Activated CD8-positive, alpha-beta memory T cell treated with anti-CD3 and anti-CD28 coated beads, Interleukin-2, amount 10 ng/mL, durations not matched to agents 7 days and 5 days (primary cell): ENCODE measurements at regions not wholly inside any gene's neighbourhood (a gene's known extent, or its start where the extent isn't known, plus 50 kb on each side); places are given as distances from the start of the nearest gene placed in this dataset.

ENCODE experiments used
- ATAC-seq: fragments of 150-1000 bp; cut with Tn5 transposase; one replicate; pipeline ENCODE4 v1.10.0; 2021; ENCODE audit warnings: moderate library complexity
- CTCF ChIA-PET: fragments of 350-600 bp; sonication (Branson Sonifier 250); formaldehyde crosslinking; loops from one replicate; lab custom pipeline; 2021; ENCODE audit warnings: antibody characterized with exemption; lab: Charles Lee
- DNase-seq: peaks from one replicate; pipeline ENCODE4 v3.0.0-alpha.2; 2020
- H3K27ac Mint-ChIP-seq: one replicate; pipeline ENCODE4 v1.8.0; 2021; ENCODE audit warnings: mild to moderate bottlenecking, mixed read lengths
- H3K27me3 Mint-ChIP-seq: one replicate; pipeline ENCODE4 v1.8.0; 2021; ENCODE audit warnings: mixed read lengths
- H3K36me3 Mint-ChIP-seq: one replicate; pipeline ENCODE4 v1.8.0; 2021; ENCODE audit warnings: mild to moderate bottlenecking, mixed read lengths
- H3K4me1 Mint-ChIP-seq: one replicate; pipeline ENCODE4 v1.8.0; 2021; ENCODE audit warnings: mixed read lengths
- H3K4me3 Mint-ChIP-seq: one replicate; pipeline ENCODE4 v1.8.0; 2021; ENCODE audit warnings: mild to moderate bottlenecking, moderate library complexity, mixed read lengths
- H3K9me3 Mint-ChIP-seq: one replicate; pipeline ENCODE4 v1.8.0; 2022; ENCODE audit warnings: low read depth, mixed read lengths

- no peak for DNase-seq
- H3K27me3 Mint-ChIP-seq = no peaks in the 10 kb centered on the region
- no peak overlapping the region for H3K27ac Mint-ChIP-seq
- H3K4me1 Mint-ChIP-seq = no peaks in the 10 kb centered on the region
- peaks cover 2% of the 10 kb centered on the region for H3K9me3 Mint-ChIP-seq
- no peaks in the 10 kb centered on the region for H3K36me3 Mint-ChIP-seq
- H3K4me3 Mint-ChIP-seq = no peak overlapping the region
- CTCF ChIA-PET = no interaction called here
- no peak for ATAC-seq
These were observed 177.1 kb upstream of the ELAC2 start for GRCh38 chr17:13194887-13195286.

GRCh38 chr17:13182854-13183253 is 165.0 kb upstream of the ELAC2 start:
- CTCF ChIA-PET = no interaction called here
- no peak overlapping the region for H3K27ac Mint-ChIP-seq
- no peaks in the 10 kb centered on the region for H3K4me1 Mint-ChIP-seq
- H3K36me3 Mint-ChIP-seq = no peaks in the 10 kb centered on the region
- ATAC-seq = no peak
- H3K4me3 Mint-ChIP-seq = no peak overlapping the region
- DNase-seq = no peak
- H3K27me3 Mint-ChIP-seq = no peaks in the 10 kb centered on the region
- peaks cover 5% of the 10 kb centered on the region for H3K9me3 Mint-ChIP-seq

DNA sequence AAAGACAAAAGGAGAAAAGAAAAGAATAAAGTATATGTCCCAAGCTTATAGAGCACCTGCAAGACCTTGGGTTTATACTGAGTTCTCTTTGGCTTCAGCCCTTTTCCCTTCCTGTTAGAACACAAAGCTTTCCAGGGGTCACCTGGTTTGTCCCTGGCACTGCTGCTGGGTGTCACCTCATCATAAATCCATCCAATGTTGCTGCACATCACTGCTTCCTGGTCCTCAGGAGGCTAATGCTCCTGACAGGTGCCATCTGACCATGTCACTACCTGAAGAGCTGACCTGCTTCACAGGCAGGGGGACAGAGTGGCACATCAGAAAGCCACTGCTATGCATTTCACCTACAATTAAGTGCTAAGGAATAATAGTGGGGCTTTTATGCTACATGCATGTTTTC is 164.6 kb upstream of the ELAC2 start:
- CTCF ChIA-PET = no interaction called here
- no peak overlapping the region for H3K4me3 Mint-ChIP-seq
- DNase-seq (no peak), ATAC-seq (no peak)
- peaks cover 5% of the 10 kb centered on the region for H3K9me3 Mint-ChIP-seq
- H3K4me1 Mint-ChIP-seq = no peaks in the 10 kb centered on the region
- no peaks in the 10 kb centered on the region for H3K27me3 Mint-ChIP-seq
- H3K27ac Mint-ChIP-seq = no peak overlapping the region
- no peaks in the 10 kb centered on the region for H3K36me3 Mint-ChIP-seq

DNA sequence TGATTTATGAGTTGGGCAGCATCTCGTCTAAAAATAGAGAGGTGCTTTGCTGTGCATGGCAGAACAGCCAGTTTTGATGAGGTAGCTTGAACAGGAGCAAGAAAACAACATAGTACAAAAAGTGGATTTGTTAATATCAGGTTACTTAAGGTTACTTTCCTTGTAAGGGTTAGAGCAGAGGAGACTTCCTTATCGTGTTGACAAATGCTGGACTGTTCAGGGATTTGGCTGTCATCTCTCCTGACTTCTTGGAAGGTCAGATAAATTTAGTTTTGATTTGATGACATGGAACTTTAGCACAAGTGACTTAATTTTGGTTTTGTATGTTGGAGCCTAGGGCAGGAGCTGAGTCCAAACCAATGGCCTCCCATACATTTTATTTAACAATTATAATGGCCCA is 163.9 kb upstream of the ELAC2 start:
- H3K4me3 Mint-ChIP-seq = no peak overlapping the region
- no peak for DNase-seq
- peaks cover 5% of the 10 kb centered on the region for H3K9me3 Mint-ChIP-seq
- CTCF ChIA-PET = no interaction called here
- H3K4me1 Mint-ChIP-seq = no peaks in the 10 kb centered on the region
- H3K36me3 Mint-ChIP-seq = no peaks in the 10 kb centered on the region
- H3K27ac Mint-ChIP-seq = no peak overlapping the region
- H3K27me3 Mint-ChIP-seq = no peaks in the 10 kb centered on the region
- no peak for ATAC-seq

GRCh38 chr17:13176436-13176835 is 158.6 kb upstream of the ELAC2 start:
- CTCF ChIA-PET = no interaction called here
- ATAC-seq (no peak), DNase-seq (no peak)
- H3K4me1 Mint-ChIP-seq = no peaks in the 10 kb centered on the region
- no peaks in the 10 kb centered on the region for H3K36me3 Mint-ChIP-seq
- H3K27ac Mint-ChIP-seq = no peak overlapping the region
- H3K9me3 Mint-ChIP-seq = peaks cover 13% of the 10 kb centered on the region
- no peak overlapping the region for H3K4me3 Mint-ChIP-seq
- H3K27me3 Mint-ChIP-seq = no peaks in the 10 kb centered on the region

DNA sequence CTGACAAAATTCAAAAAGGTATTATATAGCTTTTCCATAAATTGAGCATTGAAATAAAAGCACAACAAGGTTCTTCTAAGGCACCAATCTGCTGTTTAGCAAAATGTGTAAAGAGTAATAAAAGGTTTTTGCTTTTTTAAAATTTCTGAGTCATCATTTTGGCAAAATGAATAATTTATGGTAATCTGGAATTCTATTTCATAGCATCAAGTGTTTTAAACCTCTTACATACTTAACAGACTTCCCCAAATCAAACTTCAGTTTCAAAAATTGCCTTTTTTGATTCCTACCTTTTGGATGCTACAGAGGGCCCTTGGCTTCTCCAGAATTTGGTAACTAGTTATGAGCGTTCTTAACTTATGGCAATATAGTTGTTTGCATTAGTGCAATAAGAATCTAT is 154.0 kb upstream of the ELAC2 start:
- Mint-ChIP-seq H3K9me3 (peaks cover 9% of the 10 kb centered on the region), H3K4me3 (no peak overlapping the region), H3K27me3 (no peaks in the 10 kb centered on the region), H3K36me3 (no peaks in the 10 kb centered on the region), H3K4me1 (no peaks in the 10 kb centered on the region), H3K27ac (no peak overlapping the region)
- CTCF ChIA-PET = no interaction called here
- ATAC-seq (no peak), DNase-seq (no peak)

- Mint-ChIP-seq H3K4me1 (no peaks in the 10 kb centered on the region), H3K36me3 (no peaks in the 10 kb centered on the region), H3K9me3 (no peaks in the 10 kb centered on the region), H3K4me3 (no peak overlapping the region), H3K27ac (no peak overlapping the region), H3K27me3 (no peaks in the 10 kb centered on the region)
- ATAC-seq (no peak), DNase-seq (no peak)
- CTCF ChIA-PET = no interaction called here
These were observed 144.5 kb upstream of the ELAC2 start for GRCh38 chr17:13162361-13162760.

DNA sequence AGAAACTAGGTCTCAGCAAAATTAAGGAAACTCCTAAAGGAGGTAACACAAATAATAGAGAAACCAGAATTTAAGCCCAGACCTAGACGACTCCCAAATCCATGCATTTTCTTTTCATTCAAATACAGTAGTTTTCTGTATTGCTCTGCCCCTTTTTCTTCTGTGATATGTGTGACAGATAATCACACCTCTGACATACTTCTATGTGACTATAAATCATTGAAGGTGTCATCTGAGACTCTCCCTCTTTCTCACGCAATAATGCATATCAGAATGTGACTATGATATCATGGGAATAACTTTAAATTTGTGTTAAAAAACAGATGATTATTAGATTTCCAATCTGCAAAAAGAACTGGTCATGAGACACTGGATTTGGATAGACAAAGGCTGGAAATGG is 143.0 kb upstream of the ELAC2 start:
- no peaks in the 10 kb centered on the region for H3K9me3 Mint-ChIP-seq
- ATAC-seq (no peak), DNase-seq (no peak)
- H3K27me3 Mint-ChIP-seq = no peaks in the 10 kb centered on the region
- H3K36me3 Mint-ChIP-seq = no peaks in the 10 kb centered on the region
- CTCF ChIA-PET = no interaction called here
- H3K27ac Mint-ChIP-seq = no peak overlapping the region
- H3K4me3 Mint-ChIP-seq = no peak overlapping the region
- H3K4me1 Mint-ChIP-seq = no peaks in the 10 kb centered on the region

- H3K4me3 Mint-ChIP-seq = no peak overlapping the region
- no peaks in the 10 kb centered on the region for H3K36me3 Mint-ChIP-seq
- DNase-seq (no peak), ATAC-seq (no peak)
- H3K9me3 Mint-ChIP-seq = no peaks in the 10 kb centered on the region
- no peak overlapping the region for H3K27ac Mint-ChIP-seq
- no peaks in the 10 kb centered on the region for H3K4me1 Mint-ChIP-seq
- no peaks in the 10 kb centered on the region for H3K27me3 Mint-ChIP-seq
- CTCF ChIA-PET = no interaction called here
These were observed 142.5 kb upstream of the ELAC2 start for GRCh38 chr17:13160296-13160695.

DNA sequence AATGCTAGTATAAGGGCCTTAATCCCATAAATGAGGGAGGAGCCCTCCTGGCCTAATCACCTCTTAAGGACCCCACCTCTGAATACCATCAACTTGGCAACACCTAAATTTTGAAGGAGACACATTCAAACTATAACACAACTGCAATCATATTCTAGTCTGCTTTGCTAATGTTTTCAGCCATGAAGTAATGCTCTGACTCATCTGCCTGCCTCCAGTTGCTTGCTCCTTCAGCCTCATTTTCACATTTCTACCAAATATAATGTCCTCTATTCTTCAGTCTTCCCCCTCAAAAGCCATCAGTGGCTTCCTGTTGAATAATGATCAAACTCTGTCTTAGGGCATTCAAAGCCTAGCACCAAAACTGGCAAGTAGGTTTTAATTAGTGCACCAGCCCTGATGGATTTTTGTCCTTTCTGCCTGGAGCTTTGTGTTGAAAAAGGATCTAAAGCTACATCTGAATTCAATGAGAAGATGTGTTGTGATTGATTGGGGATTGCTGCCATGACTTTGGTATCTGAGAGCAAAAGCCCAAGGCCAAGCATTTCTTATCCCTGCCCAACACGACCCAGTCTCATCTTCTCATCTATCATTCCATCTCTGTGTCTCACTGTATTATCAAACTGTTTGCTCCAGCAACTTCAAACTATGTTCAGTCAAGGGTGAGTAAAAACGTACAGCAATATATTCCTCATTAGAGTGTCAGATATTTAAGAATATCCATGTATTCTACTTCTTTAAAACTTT is 140.8 kb upstream of the ELAC2 start:
- DNase-seq (no peak), ATAC-seq (no peak)
- no peaks in the 10 kb centered on the region for H3K4me1 Mint-ChIP-seq
- no peak overlapping the region for H3K27ac Mint-ChIP-seq
- no peak overlapping the region for H3K4me3 Mint-ChIP-seq
- no peaks in the 10 kb centered on the region for H3K27me3 Mint-ChIP-seq
- no peaks in the 10 kb centered on the region for H3K36me3 Mint-ChIP-seq
- CTCF ChIA-PET = no interaction called here
- no peaks in the 10 kb centered on the region for H3K9me3 Mint-ChIP-seq

GRCh38 chr17:13157656-13158055 is 139.8 kb upstream of the ELAC2 start:
- Mint-ChIP-seq H3K27ac (no peak overlapping the region), H3K36me3 (no peaks in the 10 kb centered on the region), H3K27me3 (no peaks in the 10 kb centered on the region), H3K9me3 (no peaks in the 10 kb centered on the region), H3K4me1 (no peaks in the 10 kb centered on the region), H3K4me3 (no peak overlapping the region)
- ATAC-seq = no peak
- DNase-seq = no peak
- CTCF ChIA-PET = no interaction called here

- Mint-ChIP-seq H3K27ac (no peak overlapping the region), H3K4me1 (no peaks in the 10 kb centered on the region), H3K27me3 (no peaks in the 10 kb centered on the region), H3K4me3 (no peak overlapping the region), H3K36me3 (no peaks in the 10 kb centered on the region), H3K9me3 (no peaks in the 10 kb centered on the region)
- DNase-seq (no peak), ATAC-seq (no peak)
- CTCF ChIA-PET = no interaction called here
These were observed 137.1 kb upstream of the ELAC2 start for GRCh38 chr17:13154930-13155329.

DNA sequence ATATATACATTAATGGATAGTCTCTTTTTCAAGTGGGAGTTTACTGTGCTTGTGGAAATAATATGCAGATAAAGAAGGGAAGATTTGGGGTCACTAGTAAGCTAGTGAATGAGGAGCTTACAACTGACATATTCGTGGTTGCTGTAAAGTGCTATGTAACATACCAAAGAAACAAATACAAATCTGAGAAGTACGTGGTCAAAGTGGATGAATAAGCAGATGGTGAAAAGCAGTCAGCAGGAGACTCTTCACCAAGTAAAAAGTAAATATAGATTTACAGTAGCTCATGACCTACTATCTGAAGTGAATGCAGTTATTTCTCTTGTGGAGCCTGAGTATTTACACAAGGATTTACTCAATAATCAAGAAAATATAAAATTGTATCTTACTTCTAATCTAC is 136.6 kb upstream of the ELAC2 start:
- DNase-seq = no peak
- no peaks in the 10 kb centered on the region for H3K4me1 Mint-ChIP-seq
- no peaks in the 10 kb centered on the region for H3K27me3 Mint-ChIP-seq
- H3K36me3 Mint-ChIP-seq = no peaks in the 10 kb centered on the region
- CTCF ChIA-PET = no interaction called here
- no peak for ATAC-seq
- H3K9me3 Mint-ChIP-seq = no peaks in the 10 kb centered on the region
- H3K4me3 Mint-ChIP-seq = no peak overlapping the region
- H3K27ac Mint-ChIP-seq = no peak overlapping the region

DNA sequence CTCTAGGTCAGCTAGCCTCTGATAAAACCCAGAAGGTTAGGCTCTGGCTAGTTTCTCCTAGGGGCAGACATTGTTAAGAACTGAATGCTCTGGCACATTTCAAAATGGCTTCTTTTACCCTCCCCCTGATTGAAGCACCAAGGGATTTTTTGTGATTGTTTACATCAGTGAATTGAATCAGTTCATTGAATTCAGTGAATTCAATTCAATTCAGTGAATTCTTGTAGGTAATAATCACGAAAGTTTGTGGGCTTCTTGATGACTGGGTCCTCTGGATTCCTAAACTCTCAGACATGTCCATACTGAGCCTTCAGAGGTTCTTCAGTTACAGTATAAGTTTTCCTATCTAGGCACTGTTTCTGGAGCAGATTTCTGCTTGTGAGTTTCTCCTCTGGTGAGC is 135.2 kb upstream of the ELAC2 start:
- no peak overlapping the region for H3K4me3 Mint-ChIP-seq

DNA sequence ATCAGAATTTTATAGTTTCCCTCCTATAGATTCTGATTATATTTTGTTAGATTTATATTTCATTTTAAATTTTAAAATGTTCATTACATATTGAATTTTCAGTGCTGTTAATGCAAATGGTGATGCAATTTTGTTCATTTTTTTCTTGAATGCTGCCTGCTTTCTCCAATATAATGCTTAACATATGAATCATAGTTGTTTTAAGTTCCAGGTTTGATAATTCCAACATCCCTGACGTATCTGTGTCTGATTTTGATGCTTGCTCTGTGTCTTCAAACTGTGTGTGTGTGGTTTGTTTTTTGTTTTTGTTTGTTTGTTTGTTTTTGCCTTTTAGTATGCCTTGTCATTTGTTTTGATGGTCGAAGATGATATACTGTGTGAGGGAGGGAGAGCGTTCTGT is 134.7 kb upstream of the ELAC2 start:
- DNase-seq = no peak
- CTCF ChIA-PET = no interaction called here
- Mint-ChIP-seq H3K36me3 (no peaks in the 10 kb centered on the region), H3K27me3 (no peaks in the 10 kb centered on the region), H3K27ac (no peak overlapping the region), H3K4me1 (no peaks in the 10 kb centered on the region), H3K4me3 (no peak overlapping the region), H3K9me3 (no peaks in the 10 kb centered on the region)
- ATAC-seq = no peak

More for the DNA sequence above, 135.2 kb upstream of the ELAC2 start:
- Mint-ChIP-seq H3K4me1 (no peaks in the 10 kb centered on the region), H3K36me3 (no peaks in the 10 kb centered on the region), H3K9me3 (no peaks in the 10 kb centered on the region), H3K27me3 (no peaks in the 10 kb centered on the region), H3K27ac (no peak overlapping the region)
- CTCF ChIA-PET = no interaction called here
- ATAC-seq = no peak
- DNase-seq = no peak
